ENCODE measurements at regions not wholly inside any gene's neighbourhood (a gene's known extent, or its start where the extent isn't known, plus 50 kb on each side); places are given as distances from the start of the nearest gene placed in this dataset.
"Not testable (repeated sequence)": the region's sequence is repeated elsewhere in the genome, so short reads cannot be mapped to it uniquely, and the experiment has no call there.

- DNase-seq, result no peak
Measured at GRCh38 chr11:29480981-29481380, 535.8 kb downstream of the KCNA4 start.

GRCh38 chr11:29458252-29458651 is 558.6 kb downstream of the KCNA4 start:
- no peak for DNase-seq

- DNase-seq, result no peak
Measured at GRCh38 chr11:29452146-29452545, 564.7 kb downstream of the KCNA4 start.

- DNase-seq, result no peak
Measured at GRCh38 chr11:29449281-29450074, 567.4 kb downstream of the KCNA4 start.

- peak; percentile 6 for DNase-seq
Measured at GRCh38 chr11:29448246-29448877, 568.5 kb downstream of the KCNA4 start.

GRCh38 chr11:29447821-29448220 is 569.0 kb downstream of the KCNA4 start:
- no peak for DNase-seq

GRCh38 chr11:29446132-29446531 is 570.7 kb downstream of the KCNA4 start:
- DNase-seq, result no peak

- not testable (repeated sequence) for DNase-seq
Measured at GRCh38 chr11:29445191-29445590, 571.6 kb downstream of the KCNA4 start.

- no peak for DNase-seq
Measured at GRCh38 chr11:29438815-29439214, 578.0 kb downstream of the KCNA4 start.

- no peak for DNase-seq
Measured at GRCh38 chr11:29435421-29435820, 581.4 kb downstream of the KCNA4 start.

- peak; percentile 36 for DNase-seq
Measured at GRCh38 chr11:29432719-29433325, 584.0 kb downstream of the KCNA4 start.

- no peak for DNase-seq
Measured at GRCh38 chr11:29405305-29405704, 611.5 kb downstream of the KCNA4 start.

- no peak for DNase-seq
Measured at GRCh38 chr11:29395555-29396072, 621.2 kb downstream of the KCNA4 start.

GRCh38 chr11:29389793-29390192 is 627.0 kb downstream of the KCNA4 start:
- DNase-seq, result no peak

GRCh38 chr11:29373725-29374124 is 643.1 kb downstream of the KCNA4 start:
- DNase-seq, result no peak

GRCh38 chr11:29368126-29368525 is 648.7 kb downstream of the KCNA4 start:
- no peak for DNase-seq

- DNase-seq, result no peak
Measured at GRCh38 chr11:29364006-29364405, 652.8 kb downstream of the KCNA4 start.

GRCh38 chr11:29361369-29361768 is 655.5 kb downstream of the KCNA4 start:
- no peak for DNase-seq

GRCh38 chr11:29353833-29354232 is 663.0 kb downstream of the KCNA4 start:
- peak; percentile 72 for DNase-seq

GRCh38 chr11:29352273-29352795 is 664.5 kb downstream of the KCNA4 start:
- no peak for DNase-seq

GRCh38 chr11:29351301-29351873 is 665.4 kb downstream of the KCNA4 start:
- DNase-seq, result no peak

- DNase-seq, result peak; percentile 41
Measured at GRCh38 chr11:29343465-29344333, 673.1 kb downstream of the KCNA4 start.

All from NCI-H1105 treated with DMSO at 0.1 percent for 48 hours (cell line).